Hepatocyte (in vitro differentiated cells): ENCODE measurements at regions not wholly inside any gene's neighbourhood (a gene's known extent, or its start where the extent isn't known, plus 50 kb on each side); places are given as distances from the start of the nearest gene placed in this dataset.
"Not testable (repeated sequence)": the region's sequence is repeated elsewhere in the genome, so short reads cannot be mapped to it uniquely, and the experiment has no call there.

Experiments
- CTCF ChIP-seq: fragments of 200-600 bp; sonication (generic); IDR thresholded peaks from 2 replicates; pipeline ENCODE4 v1.5.1; 2016; ENCODE audit warnings: antibody characterized with exemption, mild to moderate bottlenecking; ENCODE audit not compliant: poor library complexity
- EZH2 ChIP-seq: fragments of 200-600 bp; sonication (generic); IDR thresholded peaks from 2 replicates; pipeline ENCODE4 v1.6.1; 2016; ENCODE audit warnings: antibody characterized with exemption, mild to moderate bottlenecking, borderline replicate concordance
- EZH2phosphoT487 ChIP-seq: fragments of 200-600 bp; sonication (generic); IDR thresholded peaks from one replicate; pipeline ENCODE4 v1.6.1; 2018; ENCODE audit warnings: antibody characterized with exemption, mild to moderate bottlenecking, low read depth, moderate library complexity; ENCODE audit not compliant: unreplicated experiment, severe bottlenecking

- not testable (repeated sequence) for TF ChIP-seq CTCF, EZH2, EZH2phosphoT487
These were observed 72.7 kb downstream of the VSIG4 start for GRCh38 chrX:65967159-65967558.
